HCT116 (cell line): ENCODE measurements at regions not wholly inside any gene's neighbourhood (a gene's known extent, or its start where the extent isn't known, plus 50 kb on each side); places are given as distances from the start of the nearest gene placed in this dataset.

Experiments
- ATAC-seq: fragments of 200-7000 bp; cut with Tn5 transposase; 2 replicates; pipeline ENCODE4 v1.9.1; 2020; ENCODE audit warnings: mild to moderate bottlenecking, moderate library complexity
- BruUV-seq: library from RNA; stranded (reverse); fragments of 400-500 nt; replicated peaks from 2 replicates; lab custom pipeline; 2021; lab: Mats Ljungman, UMichigan
- CTCF ChIA-PET: fragments of 300-600 bp; sonication (Branson Sonifier 250); formaldehyde crosslinking; loops from one replicate; lab custom pipeline; 2021; ENCODE audit warnings: antibody characterized with exemption; lab: Charles Lee
- POLR2A ChIA-PET: fragments of 300-600, 350-600 bp; sonication (Branson Sonifier 250); formaldehyde crosslinking; loops from one replicate; lab custom pipeline; 2021; ENCODE audit warnings: antibody characterized with exemption; lab: Charles Lee
- RAD21 ChIA-PET, 2 experiments: fragments of 300-600 bp; sonication (Branson Sonifier 250); formaldehyde crosslinking; loops; one replicate each; lab custom pipeline; 2023; ENCODE audit warnings: low total read pairs in 2 of 2; ENCODE audit not compliant: uncharacterized antibody in 2 of 2, unreplicated experiment in 2 of 2, low non-redundant PET in 1 of 2; lab: Charles Lee
- DNase-seq: peaks from one replicate; pipeline ENCODE4 v3.0.0-alpha.2; 2010; ENCODE audit warnings: low read depth, low spot score
- H2AFZ ChIP-seq: fragments of 200-600 bp; shearing (Covaris generic), sonication (generic); 2 replicates; pipeline ENCODE4 v1.6.1; 2017; ENCODE audit warnings: low read depth, mixed run types, mixed read lengths, antibody characterized with exemption, low read length; ENCODE audit not compliant: poor library complexity, severe bottlenecking
- H3K27ac ChIP-seq: 2 replicates; pipeline ENCODE4 v1.5.1; 2012; ENCODE audit warnings: low read depth, low read length
- H3K27me3 ChIP-seq: fragments of 200-600 bp; sonication (generic); 2 replicates; pipeline ENCODE4 v1.6.1; 2016; ENCODE audit warnings: mixed run types, low read length, mixed read lengths; ENCODE audit not compliant: insufficient read depth
- H3K36me3 ChIP-seq, 2 experiments: fragments of 200-500 bp in 1 of 2; fragments of 200-600 bp in 1 of 2; sonication (Bioruptor generic) in 1 of 2; sonication (generic) in 1 of 2; 2 replicates each; pipeline versions ENCODE4 v1.5.1 to v1.6.1; 2014 to 2016; ENCODE audit warnings: low read length in 2 of 2, inconsistent platforms in 1 of 2, mixed read lengths in 1 of 2, mixed run types in 1 of 2; ENCODE audit not compliant: insufficient read depth in 2 of 2, control insufficient read depth in 1 of 2
- H3K4me1 ChIP-seq, 2 experiments: fragments of 200-600 bp in 1 of 2; sonication (generic) in 1 of 2; 2 replicates each; pipeline versions ENCODE4 v1.5.1 to v1.6.1; 2012 to 2017; ENCODE audit warnings: low read length in 2 of 2, inconsistent platforms in 1 of 2, mild to moderate bottlenecking in 1 of 2, mixed read lengths in 1 of 2, mixed run types in 1 of 2, moderate library complexity in 1 of 2; ENCODE audit not compliant: insufficient read depth in 2 of 2, control insufficient read depth in 1 of 2
- H3K4me2 ChIP-seq: fragments of 200-600 bp; sonication (generic); 2 replicates; pipeline ENCODE4 v1.6.1; 2017; ENCODE audit warnings: mixed run types, low read length, mixed read lengths
- H3K4me3 ChIP-seq, 2 experiments: fragments of 200-600 bp in 1 of 2; sonication (generic) in 1 of 2; replicated peaks in 1 of 2; 2 replicates each; pipeline ENCODE4 v1.5.1; 2011 to 2016; ENCODE audit warnings: low read length in 2 of 2, control low read depth in 1 of 2, low read depth in 1 of 2, mild to moderate bottlenecking in 1 of 2, mixed read lengths in 1 of 2, mixed run types in 1 of 2
- H3K79me2 ChIP-seq: fragments of 200-600 bp; sonication (generic); 2 replicates; pipeline ENCODE4 v1.6.1; 2017; ENCODE audit warnings: mild to moderate bottlenecking, mixed run types, low read length, moderate library complexity, mixed read lengths; ENCODE audit not compliant: insufficient read depth
- H3K9ac ChIP-seq: fragments of 200-600 bp; sonication (generic); 2 replicates; pipeline ENCODE4 v1.6.1; 2016; ENCODE audit warnings: low read length, mixed read lengths
- H3K9me2 ChIP-seq: fragments of 200-600 bp; sonication (generic), shearing (Covaris generic); 2 replicates; pipeline ENCODE4 v1.6.1; 2017; ENCODE audit warnings: mixed run types, mild to moderate bottlenecking, moderate library complexity; ENCODE audit not compliant: insufficient read depth
- H3K9me3 ChIP-seq, 2 experiments: fragments of 200-500 bp in 1 of 2; fragments of 200-600 bp in 1 of 2; sonication (Bioruptor generic) in 1 of 2; sonication (generic) in 1 of 2; 2 replicates each; pipeline ENCODE4 v1.6.1; 2014 to 2017; ENCODE audit warnings: low read length in 2 of 2, mixed read lengths in 2 of 2, inconsistent platforms in 1 of 2, low read depth in 1 of 2, mild to moderate bottlenecking in 1 of 2, mixed run types in 1 of 2, moderate library complexity in 1 of 2; ENCODE audit not compliant: control insufficient read depth in 1 of 2, insufficient read depth in 1 of 2
- H4K20me1 ChIP-seq: fragments of 200-600 bp; sonication (generic), shearing (Covaris generic); 2 replicates; pipeline ENCODE4 v1.6.1; 2017; ENCODE audit warnings: mixed run types, mild to moderate bottlenecking, moderate library complexity; ENCODE audit not compliant: insufficient read depth
- CBX3 ChIP-seq: IDR thresholded peaks from 2 replicates; pipeline ENCODE4 v1.6.1; 2012; ENCODE audit warnings: low read depth
- CEBPB ChIP-seq: IDR thresholded peaks from 2 replicates; pipeline ENCODE4 v1.6.1; 2012; ENCODE audit warnings: low read depth
- EGR1 ChIP-seq: IDR thresholded peaks from 2 replicates; pipeline ENCODE4 v1.6.1; 2012; ENCODE audit warnings: low read depth
- ELF1 ChIP-seq: IDR thresholded peaks from 2 replicates; pipeline ENCODE4 v1.6.1; 2012; ENCODE audit warnings: low read depth, borderline replicate concordance
- EZH2 ChIP-seq: fragments of 200-600 bp; sonication (generic); IDR thresholded peaks from 2 replicates; pipeline ENCODE4 v1.6.1; 2017; ENCODE audit warnings: antibody characterized with exemption, mixed run types
- EZH2phosphoT487 ChIP-seq: fragments of 200-600 bp; IDR thresholded peaks from 2 replicates; pipeline ENCODE4 v1.6.1; 2018; ENCODE audit warnings: antibody characterized with exemption, borderline replicate concordance
- FOSL1 ChIP-seq: IDR thresholded peaks from 2 replicates; pipeline ENCODE4 v1.6.1; 2012; ENCODE audit warnings: low read depth
- MAX ChIP-seq: IDR thresholded peaks from 2 replicates; pipeline ENCODE4 v1.6.1; 2012
- POLR2A ChIP-seq: IDR thresholded peaks from 2 replicates; pipeline ENCODE4 v1.7.0; 2011; ENCODE audit warnings: borderline replicate concordance; ENCODE audit not compliant: insufficient read depth, insufficient read length; ENCODE audit errors: extremely low read depth
- POLR2AphosphoS5 ChIP-seq: IDR thresholded peaks from 2 replicates; pipeline ENCODE4 v1.6.1; 2011; ENCODE audit warnings: mild to moderate bottlenecking, low read depth, low read length, moderate library complexity
- RAD21 ChIP-seq: IDR thresholded peaks from 2 replicates; pipeline ENCODE4 v1.6.1; 2012; ENCODE audit warnings: low read depth, mild to moderate bottlenecking
- SIN3A ChIP-seq: IDR thresholded peaks from 2 replicates; pipeline ENCODE4 v1.6.1; 2012; ENCODE audit warnings: low read depth
- SP1 ChIP-seq: IDR thresholded peaks from 2 replicates; pipeline ENCODE4 v1.6.1; 2012; ENCODE audit warnings: low read depth
- SRF ChIP-seq: IDR thresholded peaks from 2 replicates; pipeline ENCODE4 v1.6.1; 2012; ENCODE audit warnings: low read depth
- TCF7L2 ChIP-seq: IDR thresholded peaks from 2 replicates; pipeline ENCODE4 v1.7.0; 2011; ENCODE audit warnings: borderline replicate concordance, inconsistent platforms; ENCODE audit not compliant: insufficient read depth, insufficient read length; ENCODE audit errors: extremely low read depth
- intact Hi-C: fragments of 100-400 bp; cut with micrococcal nuclease; formaldehyde crosslinking; loops from 2 replicates; pipeline ENCODE4 v1.10.0; 2022
- TF ChIP-seq, protein P1 (sequence below): IDR thresholded peaks from 2 replicates; pipeline ENCODE4 v1.6.1; 2012
- TF ChIP-seq, protein P2 (sequence below): IDR thresholded peaks from 2 replicates; pipeline ENCODE4 v1.6.1; 2011; ENCODE audit warnings: mild to moderate bottlenecking, low read length, moderate library complexity; ENCODE audit not compliant: insufficient replicate concordance; ENCODE audit errors: extremely low read depth

DNA sequence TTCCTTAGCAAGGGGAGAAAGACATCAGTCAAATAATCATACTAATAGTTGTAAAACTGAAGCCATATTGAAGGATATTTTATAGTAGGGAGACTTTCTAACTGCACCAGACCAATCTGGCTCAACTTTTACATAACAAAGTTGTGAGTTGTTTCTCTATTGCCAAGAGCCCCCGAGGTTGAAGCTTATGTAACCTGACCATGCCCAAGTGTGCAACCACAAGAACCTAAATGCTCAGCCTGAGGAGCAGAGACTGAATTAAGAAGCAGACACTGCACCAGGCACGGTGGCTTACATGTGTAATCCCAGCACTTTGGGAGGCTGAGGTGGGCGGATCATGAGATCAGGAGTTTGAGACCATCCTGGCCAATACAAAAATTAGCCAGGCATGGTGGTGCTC, 77.3 kb upstream of the ARMC3 start:
- RAD21 ChIA-PET = no interaction called here
- no TSS peak for BruUV-seq
- no peak overlapping the region for H3K4me2 ChIP-seq
- H3K9me3 ChIP-seq = no peaks in the 10 kb centered on the region
- POLR2A ChIA-PET = no interaction called here
- intact Hi-C loops = no loop called here
- no peak overlapping the region for H2AFZ ChIP-seq
- H3K9me2 ChIP-seq = no peaks in the 10 kb centered on the region
- H4K20me1 ChIP-seq = no peaks in the 10 kb centered on the region
- H3K27ac ChIP-seq = no peak overlapping the region
- TF ChIP-seq EZH2phosphoT487 (no peak), RAD21 (no peak), CEBPB (no peak), SRF (no peak), FOSL1 (no peak), TCF7L2 (no peak), MAX (no peak), SP1 (no peak), POLR2A (no peak), CBX3 (no peak), EGR1 (no peak), ELF1 (no peak), EZH2 (no peak), SIN3A (no peak), POLR2AphosphoS5 (no peak)
- TF ChIP-seq, protein P1, sequence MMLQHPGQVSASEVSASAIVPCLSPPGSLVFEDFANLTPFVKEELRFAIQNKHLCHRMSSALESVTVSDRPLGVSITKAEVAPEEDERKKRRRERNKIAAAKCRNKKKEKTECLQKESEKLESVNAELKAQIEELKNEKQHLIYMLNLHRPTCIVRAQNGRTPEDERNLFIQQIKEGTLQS = no peak
- TF ChIP-seq, protein P2, sequence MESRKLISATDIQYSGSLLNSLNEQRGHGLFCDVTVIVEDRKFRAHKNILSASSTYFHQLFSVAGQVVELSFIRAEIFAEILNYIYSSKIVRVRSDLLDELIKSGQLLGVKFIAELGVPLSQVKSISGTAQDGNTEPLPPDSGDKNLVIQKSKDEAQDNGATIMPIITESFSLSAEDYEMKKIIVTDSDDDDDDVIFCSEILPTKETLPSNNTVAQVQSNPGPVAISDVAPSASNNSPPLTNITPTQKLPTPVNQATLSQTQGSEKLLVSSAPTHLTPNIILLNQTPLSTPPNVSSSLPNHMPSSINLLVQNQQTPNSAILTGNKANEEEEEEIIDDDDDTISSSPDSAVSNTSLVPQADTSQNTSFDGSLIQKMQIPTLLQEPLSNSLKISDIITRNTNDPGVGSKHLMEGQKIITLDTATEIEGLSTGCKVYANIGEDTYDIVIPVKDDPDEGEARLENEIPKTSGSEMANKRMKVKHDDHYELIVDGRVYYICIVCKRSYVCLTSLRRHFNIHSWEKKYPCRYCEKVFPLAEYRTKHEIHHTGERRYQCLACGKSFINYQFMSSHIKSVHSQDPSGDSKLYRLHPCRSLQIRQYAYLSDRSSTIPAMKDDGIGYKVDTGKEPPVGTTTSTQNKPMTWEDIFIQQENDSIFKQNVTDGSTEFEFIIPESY = no peak
- no peak overlapping the region for H3K4me3 ChIP-seq
- no peaks in the 10 kb centered on the region for H3K36me3 ChIP-seq
- H3K9ac ChIP-seq = no peak overlapping the region
- ATAC-seq (no peak), DNase-seq (no peak)
- H3K4me1 ChIP-seq = peaks cover 0 to 5% of the 10 kb centered on the region in 2 experiments; a peak in 2 of 4 replicates
- CTCF ChIA-PET = no interaction called here
- H3K27me3 ChIP-seq = no peaks in the 10 kb centered on the region
- no peaks in the 10 kb centered on the region for H3K79me2 ChIP-seq
